Body of pancreas (tissue), 4 donors: ENCODE measurements at regions not wholly inside any gene's neighbourhood (a gene's known extent, or its start where the extent isn't known, plus 50 kb on each side); places are given as distances from the start of the nearest gene placed in this dataset.

Experiments used
- POLR2A ChIP-seq, 3 donors: fragments of 450-650 bp; IDR thresholded peaks; one replicate each; pipeline ENCODE4 v1.6.1; 2016; ENCODE audit warnings: antibody characterized with exemption in 3 of 3, mild to moderate bottlenecking in 2 of 3
- TF ChIP-seq, protein P1 (sequence below), 7 experiments: fragments of 450-650 bp in 4 of 7; fragments of 200-600 bp in 3 of 7; sonication (generic) in 3 of 7; IDR thresholded peaks; one replicate each; pipeline ENCODE4 v1.5.1; 2016 to 2019; ENCODE audit warnings: antibody characterized with exemption in 7 of 7

DNA sequence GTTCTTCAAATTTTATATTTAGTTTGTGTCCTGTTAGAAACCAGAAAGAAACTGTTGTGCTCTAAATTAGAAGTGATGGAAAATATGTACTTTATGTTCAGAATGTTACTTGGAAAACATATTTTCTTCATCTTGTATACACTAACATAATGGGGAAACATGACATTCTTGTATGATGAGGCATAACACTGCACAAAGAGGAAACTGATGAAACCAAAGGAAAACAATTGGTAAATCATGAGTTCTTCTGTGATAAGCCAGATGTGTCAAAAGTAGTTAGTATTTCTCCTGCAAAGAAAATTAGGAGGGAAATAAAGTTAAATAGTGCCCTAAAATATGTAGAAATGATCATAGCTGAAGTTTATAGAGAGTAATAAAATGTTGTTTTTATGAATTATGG lies 111.1 kb upstream of the FBN2 start:
- TF ChIP-seq, protein P1, sequence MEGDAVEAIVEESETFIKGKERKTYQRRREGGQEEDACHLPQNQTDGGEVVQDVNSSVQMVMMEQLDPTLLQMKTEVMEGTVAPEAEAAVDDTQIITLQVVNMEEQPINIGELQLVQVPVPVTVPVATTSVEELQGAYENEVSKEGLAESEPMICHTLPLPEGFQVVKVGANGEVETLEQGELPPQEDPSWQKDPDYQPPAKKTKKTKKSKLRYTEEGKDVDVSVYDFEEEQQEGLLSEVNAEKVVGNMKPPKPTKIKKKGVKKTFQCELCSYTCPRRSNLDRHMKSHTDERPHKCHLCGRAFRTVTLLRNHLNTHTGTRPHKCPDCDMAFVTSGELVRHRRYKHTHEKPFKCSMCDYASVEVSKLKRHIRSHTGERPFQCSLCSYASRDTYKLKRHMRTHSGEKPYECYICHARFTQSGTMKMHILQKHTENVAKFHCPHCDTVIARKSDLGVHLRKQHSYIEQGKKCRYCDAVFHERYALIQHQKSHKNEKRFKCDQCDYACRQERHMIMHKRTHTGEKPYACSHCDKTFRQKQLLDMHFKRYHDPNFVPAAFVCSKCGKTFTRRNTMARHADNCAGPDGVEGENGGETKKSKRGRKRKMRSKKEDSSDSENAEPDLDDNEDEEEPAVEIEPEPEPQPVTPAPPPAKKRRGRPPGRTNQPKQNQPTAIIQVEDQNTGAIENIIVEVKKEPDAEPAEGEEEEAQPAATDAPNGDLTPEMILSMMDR (IDR thresholded peaks at IDR 0.05) = no peak
- TF ChIP-seq POLR2A (IDR thresholded peaks at IDR 0.05) = no peak
